Effector memory CD8-positive, alpha-beta T cell (primary cell): ENCODE measurements at regions not wholly inside any gene's neighbourhood (a gene's known extent, or its start where the extent isn't known, plus 50 kb on each side); places are given as distances from the start of the nearest gene placed in this dataset.
"Not testable (repeated sequence)": the region's sequence is repeated elsewhere in the genome, so short reads cannot be mapped to it uniquely, and the experiment has no call there.

Experiments
- ATAC-seq: fragments of 150-1000 bp; cut with Tn5 transposase; replicated peaks from 2 replicates; pipeline ENCODE4 v1.10.0; 2021; ENCODE audit warnings: mild to moderate bottlenecking, moderate library complexity
- DNase-seq, 3 experiments: peaks; one replicate each; pipeline ENCODE4 v3.0.0; 2021
- H3K27ac Mint-ChIP-seq, 2 donors: one replicate each; pipeline ENCODE4 v1.8.0; 2022; ENCODE audit warnings: mild to moderate bottlenecking in 2 of 2, mixed read lengths in 2 of 2, moderate library complexity in 2 of 2
- H3K27me3 Mint-ChIP-seq, 2 donors: one replicate each; pipeline ENCODE4 v1.8.0; 2022; ENCODE audit warnings: mixed read lengths in 2 of 2
- H3K36me3 Mint-ChIP-seq: one replicate; pipeline ENCODE4 v1.8.0; 2022; ENCODE audit warnings: mild to moderate bottlenecking, moderate library complexity, mixed read lengths; ENCODE audit not compliant: insufficient read depth
- H3K4me1 Mint-ChIP-seq, 2 donors: one replicate each; pipeline ENCODE4 v1.8.0; 2022; ENCODE audit warnings: low read depth in 2 of 2, mixed read lengths in 2 of 2
- H3K4me3 Mint-ChIP-seq, 2 donors: one replicate each; pipeline ENCODE4 v1.8.0; 2022; ENCODE audit warnings: mild to moderate bottlenecking in 2 of 2, mixed read lengths in 2 of 2, moderate library complexity in 2 of 2
- H3K9me3 Mint-ChIP-seq, 2 donors: one replicate each; pipeline ENCODE4 v1.8.0; 2022; ENCODE audit warnings: mixed read lengths in 2 of 2

GRCh38 chr14:105605464-105606304, 79.3 kb downstream of the TMEM121 start:
- no peak for DNase-seq
- H3K27ac Mint-ChIP-seq: no peak overlapping the region
- H3K36me3 Mint-ChIP-seq: no peaks in the 10 kb centered on the region
- no peak for ATAC-seq
- no peaks in the 10 kb centered on the region for H3K4me1 Mint-ChIP-seq
- peaks cover 0 to 11% of the 10 kb centered on the region in 2 donors for H3K27me3 Mint-ChIP-seq
- no peak overlapping the region for H3K4me3 Mint-ChIP-seq
- H3K9me3 Mint-ChIP-seq: no peaks in the 10 kb centered on the region

- not testable (repeated sequence) for H3K36me3 Mint-ChIP-seq, H3K4me1 Mint-ChIP-seq, DNase-seq, H3K27ac Mint-ChIP-seq, H3K4me3 Mint-ChIP-seq, ATAC-seq, H3K9me3 Mint-ChIP-seq
- peaks cover 0 to 12% of the 10 kb centered on the region in 2 donors for H3K27me3 Mint-ChIP-seq
Measured at GRCh38 chr14:105606305-105606975, 80.1 kb downstream of the TMEM121 start.

- not testable (repeated sequence) for H3K4me1 Mint-ChIP-seq, H3K9me3 Mint-ChIP-seq, H3K4me3 Mint-ChIP-seq, H3K27ac Mint-ChIP-seq, ATAC-seq, H3K36me3 Mint-ChIP-seq, DNase-seq
- H3K27me3 Mint-ChIP-seq: peaks cover 0 to 18% of the 10 kb centered on the region in 2 donors
Measured at GRCh38 chr14:105607025-105607424, 80.6 kb downstream of the TMEM121 start.

- H3K27me3 Mint-ChIP-seq: peaks cover 6 to 42% of the 10 kb centered on the region in 2 donors
- H3K4me3 Mint-ChIP-seq: not testable (repeated sequence)
Measured at GRCh38 chr14:105614987-105615386, 88.6 kb downstream of the TMEM121 start.

GRCh38 chr14:105615986-105616801, 89.8 kb downstream of the TMEM121 start:
- H3K4me1 Mint-ChIP-seq, H3K4me3 Mint-ChIP-seq, ATAC-seq, DNase-seq, H3K9me3 Mint-ChIP-seq, H3K27ac Mint-ChIP-seq, H3K36me3 Mint-ChIP-seq: not testable (repeated sequence)
- peaks cover 6 to 42% of the 10 kb centered on the region in 2 donors for H3K27me3 Mint-ChIP-seq

More at GRCh38 chr14:105614987-105615386, 88.6 kb downstream of the TMEM121 start:
- not testable (repeated sequence) for H3K36me3 Mint-ChIP-seq, H3K27ac Mint-ChIP-seq, ATAC-seq, H3K4me1 Mint-ChIP-seq, DNase-seq, H3K9me3 Mint-ChIP-seq

GRCh38 chr14:105616802-105617192, 90.4 kb downstream of the TMEM121 start:
- H3K36me3 Mint-ChIP-seq: no peaks in the 10 kb centered on the region
- no peak overlapping the region for H3K27ac Mint-ChIP-seq
- H3K9me3 Mint-ChIP-seq: peaks cover 0 to 2% of the 10 kb centered on the region in 2 donors
- H3K27me3 Mint-ChIP-seq: peaks cover 6 to 38% of the 10 kb centered on the region in 2 donors
- no peak overlapping the region for H3K4me3 Mint-ChIP-seq
- DNase-seq: no peak
- H3K4me1 Mint-ChIP-seq: no peaks in the 10 kb centered on the region
- ATAC-seq: no peak

- ATAC-seq (no peak), DNase-seq (no peak)
- Mint-ChIP-seq H3K27ac (no peak overlapping the region), H3K36me3 (no peaks in the 10 kb centered on the region), H3K27me3 (peaks cover 6 to 35% of the 10 kb centered on the region in 2 donors), H3K9me3 (peaks cover 0 to 2% of the 10 kb centered on the region in 2 donors), H3K4me3 (no peak overlapping the region), H3K4me1 (no peaks in the 10 kb centered on the region)
Measured at GRCh38 chr14:105617201-105617777, 90.9 kb downstream of the TMEM121 start.

- not testable (repeated sequence) for H3K4me1 Mint-ChIP-seq, ATAC-seq, DNase-seq, H3K4me3 Mint-ChIP-seq, H3K36me3 Mint-ChIP-seq, H3K9me3 Mint-ChIP-seq, H3K27ac Mint-ChIP-seq
- peaks cover 6 to 40% of the 10 kb centered on the region in 2 donors for H3K27me3 Mint-ChIP-seq
Measured at GRCh38 chr14:105617805-105618204, 91.4 kb downstream of the TMEM121 start.

GRCh38 chr14:105619324-105619723, 92.9 kb downstream of the TMEM121 start:
- peaks cover 6 to 31% of the 10 kb centered on the region in 2 donors for H3K27me3 Mint-ChIP-seq
- not testable (repeated sequence) for H3K9me3 Mint-ChIP-seq, H3K4me3 Mint-ChIP-seq, H3K27ac Mint-ChIP-seq, H3K4me1 Mint-ChIP-seq, ATAC-seq, DNase-seq, H3K36me3 Mint-ChIP-seq

- not testable (repeated sequence) for H3K4me1 Mint-ChIP-seq, ATAC-seq, H3K4me3 Mint-ChIP-seq, DNase-seq, H3K27ac Mint-ChIP-seq, H3K9me3 Mint-ChIP-seq, H3K36me3 Mint-ChIP-seq
- H3K27me3 Mint-ChIP-seq: peaks cover 6 to 36% of the 10 kb centered on the region in 2 donors
Measured at GRCh38 chr14:105620178-105620864, 93.9 kb downstream of the TMEM121 start.

- not testable (repeated sequence) for ATAC-seq, H3K9me3 Mint-ChIP-seq, H3K27ac Mint-ChIP-seq, DNase-seq, H3K36me3 Mint-ChIP-seq, H3K4me1 Mint-ChIP-seq, H3K4me3 Mint-ChIP-seq
- H3K27me3 Mint-ChIP-seq: peaks cover 6 to 34% of the 10 kb centered on the region in 2 donors
Measured at GRCh38 chr14:105620865-105621471, 94.6 kb downstream of the TMEM121 start.
